Osteoblast (primary cell): ENCODE measurements at regions not wholly inside any gene's neighbourhood (a gene's known extent, or its start where the extent isn't known, plus 50 kb on each side); places are given as distances from the start of the nearest gene placed in this dataset.
"Not testable (repeated sequence)": the region's sequence is repeated elsewhere in the genome, so short reads cannot be mapped to it uniquely, and the experiment has no call there.

Source experiments
- DNase-seq: peaks from one replicate; pipeline ENCODE4 v3.0.0; 2011; ENCODE audit warnings: low spot score, mixed read lengths; ENCODE audit not compliant: insufficient read length; ENCODE audit errors: missing footprints
- H2AFZ ChIP-seq: 2 replicates; pipeline ENCODE4 v1.6.0; 2011; ENCODE audit warnings: mild to moderate bottlenecking, low read length
- H3K27ac ChIP-seq: 2 replicates; pipeline ENCODE4 v1.5.1; 2011; ENCODE audit warnings: mild to moderate bottlenecking, low read depth, low read length, moderate library complexity
- H3K27me3 ChIP-seq: 2 replicates; pipeline ENCODE4 v1.6.0; 2012; ENCODE audit warnings: mild to moderate bottlenecking, control low read depth, inconsistent platforms, low read length, moderate library complexity; ENCODE audit not compliant: insufficient read depth
- H3K36me3 ChIP-seq: 2 replicates; pipeline ENCODE4 v1.5.1; 2011; ENCODE audit warnings: mild to moderate bottlenecking, low read length, control low read depth, moderate library complexity; ENCODE audit not compliant: insufficient read depth
- H3K4me1 ChIP-seq: 2 replicates; pipeline ENCODE4 v1.5.1; 2011; ENCODE audit warnings: mild to moderate bottlenecking, low read length, control low read depth, moderate library complexity; ENCODE audit not compliant: insufficient read depth
- H3K4me2 ChIP-seq: 2 replicates; pipeline ENCODE4 v1.6.0; 2011; ENCODE audit warnings: mild to moderate bottlenecking, low read length; ENCODE audit not compliant: insufficient read depth
- H3K4me3 ChIP-seq: fragments of 200-600 bp; sonication (generic); 3 replicates; pipeline ENCODE4 v1.5.1; 2012; ENCODE audit warnings: mild to moderate bottlenecking, low read length, inconsistent platforms; ENCODE audit not compliant: insufficient read depth
- H3K79me2 ChIP-seq: 2 replicates; pipeline ENCODE4 v1.6.0; 2012; ENCODE audit warnings: mild to moderate bottlenecking, low read length, control low read depth, inconsistent platforms; ENCODE audit not compliant: insufficient read depth
- H3K9me3 ChIP-seq: 2 replicates; pipeline ENCODE4 v1.5.1; 2011; ENCODE audit warnings: low read depth, low read length, control low read depth
- H4K20me1 ChIP-seq: 2 replicates; pipeline ENCODE4 v1.6.0; 2012; ENCODE audit warnings: mild to moderate bottlenecking, low read length, control low read depth; ENCODE audit not compliant: insufficient read depth
- TF ChIP-seq, protein P1 (sequence below): IDR thresholded peaks from 2 replicates; pipeline ENCODE4 v1.5.1; 2011; ENCODE audit warnings: mild to moderate bottlenecking, low read depth, low read length, moderate library complexity; ENCODE audit errors: extremely low read depth

DNA sequence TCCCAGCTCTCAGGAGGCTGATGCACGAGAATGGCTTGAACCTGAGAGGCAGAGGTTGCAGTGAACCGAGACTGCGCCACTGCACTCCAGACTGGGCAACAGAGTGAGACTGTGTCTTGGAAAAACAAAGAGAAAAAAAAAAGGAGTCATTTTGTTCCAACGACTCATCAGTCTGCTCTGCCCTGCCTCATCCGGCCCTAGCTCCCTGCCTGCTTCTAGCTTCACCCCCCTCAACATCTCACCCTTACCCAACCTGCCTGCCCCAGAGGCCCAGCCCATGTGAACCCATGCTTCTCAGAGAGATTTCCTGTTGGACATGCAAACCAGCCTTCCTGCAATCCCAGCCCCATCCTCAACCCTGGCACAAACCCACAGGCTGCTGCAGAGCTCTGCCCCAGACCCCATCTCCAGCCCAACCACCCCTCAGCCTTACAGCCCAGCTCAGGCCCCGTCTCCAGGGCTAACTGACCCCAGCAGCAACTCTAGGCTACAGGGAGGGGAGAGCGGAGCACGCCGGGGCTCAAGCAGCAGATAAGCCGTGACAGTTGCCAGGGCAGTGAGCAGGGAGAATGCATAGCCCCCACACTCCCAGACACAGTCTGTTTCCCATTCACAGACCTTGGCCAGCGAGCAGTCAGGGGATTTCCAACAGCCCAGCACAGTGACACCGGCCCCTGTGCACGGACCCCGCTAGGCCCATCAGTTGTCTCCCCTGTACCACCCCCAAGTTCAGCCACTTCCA is 86.0 kb upstream of the KCTD7 start:
- H2AFZ ChIP-seq = no peak overlapping the region
- TF ChIP-seq, protein P1, sequence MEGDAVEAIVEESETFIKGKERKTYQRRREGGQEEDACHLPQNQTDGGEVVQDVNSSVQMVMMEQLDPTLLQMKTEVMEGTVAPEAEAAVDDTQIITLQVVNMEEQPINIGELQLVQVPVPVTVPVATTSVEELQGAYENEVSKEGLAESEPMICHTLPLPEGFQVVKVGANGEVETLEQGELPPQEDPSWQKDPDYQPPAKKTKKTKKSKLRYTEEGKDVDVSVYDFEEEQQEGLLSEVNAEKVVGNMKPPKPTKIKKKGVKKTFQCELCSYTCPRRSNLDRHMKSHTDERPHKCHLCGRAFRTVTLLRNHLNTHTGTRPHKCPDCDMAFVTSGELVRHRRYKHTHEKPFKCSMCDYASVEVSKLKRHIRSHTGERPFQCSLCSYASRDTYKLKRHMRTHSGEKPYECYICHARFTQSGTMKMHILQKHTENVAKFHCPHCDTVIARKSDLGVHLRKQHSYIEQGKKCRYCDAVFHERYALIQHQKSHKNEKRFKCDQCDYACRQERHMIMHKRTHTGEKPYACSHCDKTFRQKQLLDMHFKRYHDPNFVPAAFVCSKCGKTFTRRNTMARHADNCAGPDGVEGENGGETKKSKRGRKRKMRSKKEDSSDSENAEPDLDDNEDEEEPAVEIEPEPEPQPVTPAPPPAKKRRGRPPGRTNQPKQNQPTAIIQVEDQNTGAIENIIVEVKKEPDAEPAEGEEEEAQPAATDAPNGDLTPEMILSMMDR = no peak
- H3K4me3 ChIP-seq = no peak overlapping the region
- H3K79me2 ChIP-seq = peaks cover 11% of the 10 kb centered on the region
- no peak overlapping the region for H3K4me2 ChIP-seq
- H4K20me1 ChIP-seq = no peaks in the 10 kb centered on the region
- H3K27ac ChIP-seq = no peak overlapping the region
- H3K9me3 ChIP-seq = no peaks in the 10 kb centered on the region
- peaks cover 33% of the 10 kb centered on the region for H3K36me3 ChIP-seq
- no peaks in the 10 kb centered on the region for H3K27me3 ChIP-seq
- no peaks in the 10 kb centered on the region for H3K4me1 ChIP-seq
- peak; percentile 87 for DNase-seq

GRCh38 chr7:66549466-66549865 is 79.2 kb upstream of the KCTD7 start:
- peak; percentile 50 for DNase-seq
- H3K4me2 ChIP-seq = no peak overlapping the region
- no peak overlapping the region for H2AFZ ChIP-seq
- H3K36me3 ChIP-seq = peaks cover 71% of the 10 kb centered on the region
- H3K79me2 ChIP-seq = peaks cover 35% of the 10 kb centered on the region
- H4K20me1 ChIP-seq = no peaks in the 10 kb centered on the region
- peaks cover 5% of the 10 kb centered on the region for H3K4me1 ChIP-seq
- no peak overlapping the region for H3K4me3 ChIP-seq
- TF ChIP-seq, protein P1 = no peak
- no peak overlapping the region for H3K27ac ChIP-seq
- H3K27me3 ChIP-seq = no peaks in the 10 kb centered on the region
- no peaks in the 10 kb centered on the region for H3K9me3 ChIP-seq

DNA sequence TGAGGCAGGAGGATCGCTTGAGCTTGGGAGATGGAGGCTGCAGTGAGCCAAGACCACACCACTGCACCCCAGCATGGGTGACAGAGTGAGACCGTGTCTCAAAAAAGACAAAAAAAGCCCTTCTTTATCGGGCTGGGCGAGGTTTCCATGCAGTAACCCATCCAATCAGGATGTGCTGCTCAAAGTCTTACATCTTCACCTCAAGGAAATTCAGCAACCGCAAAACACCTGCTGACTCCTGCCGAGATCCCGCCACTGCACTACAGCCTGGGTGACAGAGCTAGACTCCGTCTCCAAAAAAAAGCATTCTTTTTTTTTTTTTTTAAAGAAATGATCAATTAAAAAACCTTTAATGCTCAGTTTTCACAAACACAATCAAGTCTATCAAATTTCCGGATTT is 75.7 kb upstream of the KCTD7 start:
- Histone ChIP-seq H3K9me3 (no peaks in the 10 kb centered on the region), H3K27ac (peak overlapping the region; percentile 37), H3K36me3 (peaks cover 60% of the 10 kb centered on the region), H4K20me1 (peaks cover 15% of the 10 kb centered on the region), H3K27me3 (no peaks in the 10 kb centered on the region), H2AFZ (no peak overlapping the region), H3K79me2 (peaks cover 59% of the 10 kb centered on the region), H3K4me3 (no peak overlapping the region), H3K4me2 (no peak overlapping the region), H3K4me1 (peaks cover 5% of the 10 kb centered on the region)
- DNase-seq = no peak
- TF ChIP-seq, protein P1 = no peak

GRCh38 chr7:66553675-66554074 is 75.0 kb upstream of the KCTD7 start:
- H3K9me3 ChIP-seq, H3K27me3 ChIP-seq, H3K27ac ChIP-seq, H3K4me3 ChIP-seq, H3K4me2 ChIP-seq, H3K4me1 ChIP-seq, H2AFZ ChIP-seq: not testable (repeated sequence)
- Histone ChIP-seq H3K36me3 (peaks cover 56% of the 10 kb centered on the region), H4K20me1 (peaks cover 22% of the 10 kb centered on the region), H3K79me2 (peaks cover 63% of the 10 kb centered on the region)
- DNase-seq = peak; percentile 79

- Histone ChIP-seq H3K36me3 (peaks cover 51% of the 10 kb centered on the region), H3K79me2 (peaks cover 67% of the 10 kb centered on the region), H4K20me1 (peaks cover 28% of the 10 kb centered on the region)
- not testable (repeated sequence) for H3K27ac ChIP-seq, H3K9me3 ChIP-seq, H2AFZ ChIP-seq, H3K4me1 ChIP-seq, H3K4me2 ChIP-seq, H3K27me3 ChIP-seq, H3K4me3 ChIP-seq
- peak; percentile 52 for DNase-seq
Measured at GRCh38 chr7:66554291-66554690, 74.4 kb upstream of the KCTD7 start.

DNA sequence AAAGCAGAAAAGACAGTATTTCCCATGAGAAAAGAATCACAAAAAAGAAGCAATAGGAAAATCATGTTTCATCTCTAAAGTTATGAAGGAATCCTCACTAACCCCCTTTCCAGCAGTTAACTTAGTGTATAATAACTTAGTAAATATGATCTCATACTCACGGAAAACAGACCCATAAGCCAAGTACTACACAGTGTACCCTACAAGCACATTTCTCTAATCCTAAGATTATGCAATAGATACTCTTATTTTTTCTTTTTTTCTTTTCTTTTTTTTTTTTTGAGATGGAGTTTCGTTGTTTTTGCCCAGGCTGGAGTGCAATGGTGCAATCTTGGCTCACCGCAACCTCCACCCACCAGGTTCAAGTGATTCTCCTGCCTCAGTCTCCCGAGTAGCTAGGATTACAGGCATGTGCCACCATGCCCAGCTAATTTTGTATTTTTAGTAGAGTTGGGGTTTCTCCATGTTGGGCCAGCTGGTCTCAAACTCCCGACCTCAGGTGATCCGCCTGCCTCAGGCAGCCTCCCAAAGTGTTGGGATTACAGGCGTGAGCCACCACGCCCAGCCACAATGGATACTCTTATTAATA is 73.7 kb upstream of the KCTD7 start:
- DNase-seq, H3K4me2 ChIP-seq, H3K27me3 ChIP-seq, H3K27ac ChIP-seq, H3K9me3 ChIP-seq, H2AFZ ChIP-seq, H3K4me1 ChIP-seq, H3K4me3 ChIP-seq: not testable (repeated sequence)
- peaks cover 49% of the 10 kb centered on the region for H3K36me3 ChIP-seq
- peaks cover 28% of the 10 kb centered on the region for H4K20me1 ChIP-seq
- peaks cover 66% of the 10 kb centered on the region for H3K79me2 ChIP-seq
